H9 (cell line): ENCODE measurements at regions not wholly inside any gene's neighbourhood (a gene's known extent, or its start where the extent isn't known, plus 50 kb on each side); places are given as distances from the start of the nearest gene placed in this dataset.

ENCODE experiments used
- DNase-seq: peaks from one replicate; pipeline ENCODE4 v3.0.0-alpha.2; 2017
- H2AFZ ChIP-seq: one replicate; pipeline ENCODE4 v1.6.1; 2013; ENCODE audit warnings: mild to moderate bottlenecking, low read length, control low read depth, moderate library complexity
- H2AK5ac ChIP-seq: 2 replicates; pipeline ENCODE4 v1.6.1; 2013; ENCODE audit warnings: low read length, control low read depth, mixed read lengths; ENCODE audit not compliant: insufficient read length
- H2BK120ac ChIP-seq: one replicate; pipeline ENCODE4 v1.6.1; 2013; ENCODE audit warnings: low read depth, mild to moderate bottlenecking, low read length, control low read depth, inconsistent platforms; ENCODE audit not compliant: poor library complexity, severe bottlenecking
- H2BK12ac ChIP-seq: 2 replicates; pipeline ENCODE4 v1.6.1; 2013; ENCODE audit warnings: low read length, control low read depth, mixed read lengths, low read depth; ENCODE audit not compliant: insufficient read length
- H2BK15ac ChIP-seq: 2 replicates; pipeline ENCODE4 v1.6.1; 2013; ENCODE audit warnings: low read depth, low read length, control low read depth
- H2BK20ac ChIP-seq: one replicate; pipeline ENCODE4 v1.6.1; 2013; ENCODE audit warnings: low read depth, mild to moderate bottlenecking, low read length, control low read depth, inconsistent platforms; ENCODE audit not compliant: poor library complexity, severe bottlenecking
- H2BK5ac ChIP-seq: 2 replicates; pipeline ENCODE4 v1.6.1; 2013; ENCODE audit warnings: low read length, control low read depth, mixed read lengths; ENCODE audit not compliant: insufficient read length
- H3K14ac ChIP-seq: 2 replicates; pipeline ENCODE4 v1.6.1; 2013; ENCODE audit warnings: low read length, control low read depth; ENCODE audit not compliant: insufficient read depth
- H3K18ac ChIP-seq: 2 replicates; pipeline ENCODE4 v1.6.1; 2013; ENCODE audit warnings: low read depth, mild to moderate bottlenecking, mixed read lengths, low read length, control low read depth; ENCODE audit not compliant: insufficient read length
- H3K23ac ChIP-seq: 2 replicates; pipeline ENCODE4 v1.6.1; 2013; ENCODE audit warnings: low read length, control low read depth, mixed read lengths, low read depth; ENCODE audit not compliant: insufficient read length
- H3K23me2 ChIP-seq: 2 replicates; pipeline ENCODE4 v1.6.1; 2013; ENCODE audit warnings: low read depth, mild to moderate bottlenecking, mixed read lengths, low read length, control low read depth; ENCODE audit not compliant: insufficient read length, poor library complexity, severe bottlenecking
- H3K27ac ChIP-seq: 2 replicates; pipeline ENCODE4 v1.5.1; 2013; ENCODE audit warnings: low read length, control low read depth, mixed read lengths, low read depth; ENCODE audit not compliant: insufficient read length
- H3K27me3 ChIP-seq: 2 replicates; pipeline ENCODE4 v1.6.1; 2013; ENCODE audit warnings: low read length, control low read depth, inconsistent platforms; ENCODE audit not compliant: insufficient read depth
- H3K4ac ChIP-seq: 2 replicates; pipeline ENCODE4 v1.6.1; 2013; ENCODE audit warnings: low read depth, mild to moderate bottlenecking, control low read depth, inconsistent platforms, low read length, moderate library complexity
- H3K4me1 ChIP-seq: 2 replicates; pipeline ENCODE4 v1.6.1; 2013; ENCODE audit warnings: low read length, control low read depth, inconsistent platforms; ENCODE audit not compliant: insufficient read depth
- H3K4me2 ChIP-seq: 2 replicates; pipeline ENCODE4 v1.6.1; 2013; ENCODE audit warnings: low read length, control low read depth, mixed read lengths; ENCODE audit not compliant: insufficient read length, insufficient read depth
- H3K56ac ChIP-seq: 2 replicates; pipeline ENCODE4 v1.6.1; 2013; ENCODE audit warnings: low read depth, mild to moderate bottlenecking, mixed read lengths, low read length, control low read depth; ENCODE audit not compliant: insufficient read length
- H3K79me1 ChIP-seq: 2 replicates; pipeline ENCODE4 v1.6.1; 2013; ENCODE audit warnings: low read depth, mild to moderate bottlenecking, moderate library complexity, low read length, control low read depth, inconsistent platforms; ENCODE audit not compliant: insufficient read depth, poor library complexity, severe bottlenecking
- H3K79me2 ChIP-seq: 2 replicates; pipeline ENCODE4 v1.6.1; 2013; ENCODE audit warnings: low read length, control low read depth, inconsistent platforms; ENCODE audit not compliant: insufficient read depth
- H3K9ac ChIP-seq: 2 replicates; pipeline ENCODE4 v1.6.1; 2013; ENCODE audit warnings: low read length, control low read depth, mixed read lengths; ENCODE audit not compliant: insufficient read length; ENCODE audit errors: extremely low read depth
- H3K9me3 ChIP-seq: one replicate; pipeline ENCODE4 v1.6.1; 2013; ENCODE audit warnings: low read depth, low read length, inconsistent platforms; ENCODE audit not compliant: control insufficient read depth
- H3T11ph ChIP-seq: one replicate; pipeline ENCODE4 v1.6.1; 2013; ENCODE audit warnings: mild to moderate bottlenecking, low read length, control low read depth, inconsistent platforms
- H4K20me1 ChIP-seq: one replicate; pipeline ENCODE4 v1.6.1; 2013; ENCODE audit not compliant: control insufficient read depth, insufficient read length, insufficient read depth
- H4K5ac ChIP-seq: 2 replicates; pipeline ENCODE4 v1.6.1; 2013; ENCODE audit warnings: low read depth, mild to moderate bottlenecking, mixed read lengths, low read length, control low read depth; ENCODE audit not compliant: insufficient read length
- H4K8ac ChIP-seq: replicated peaks from 2 replicates; pipeline ENCODE4 v1.6.1; 2013; ENCODE audit warnings: low read length, control low read depth, mixed read lengths, low read depth; ENCODE audit not compliant: insufficient read length
- H4K91ac ChIP-seq: 2 replicates; pipeline ENCODE4 v1.6.1; 2013; ENCODE audit warnings: low read depth, mild to moderate bottlenecking, moderate library complexity, mixed read lengths, low read length, control low read depth; ENCODE audit not compliant: insufficient read length
- H3K27ac Mint-ChIP-seq, 3 experiments: 2 replicates in 2 of 3; 3 replicates in 1 of 3; pipeline ENCODE4 v1.8.0; 2020 to 2021; ENCODE audit warnings: mixed read lengths in 3 of 3, mild to moderate bottlenecking in 1 of 3, moderate library complexity in 1 of 3
- H3K27me3 Mint-ChIP-seq: 2 replicates; pipeline ENCODE4 v1.8.0; 2021; ENCODE audit warnings: low read depth, mild to moderate bottlenecking, moderate library complexity, mixed read lengths
- H3K36me3 Mint-ChIP-seq, 3 experiments: 2 replicates in 2 of 3; 3 replicates in 1 of 3; pipeline ENCODE4 v1.8.0; 2020 to 2021; ENCODE audit warnings: low read depth in 3 of 3, mixed read lengths in 3 of 3; ENCODE audit not compliant: insufficient read depth in 1 of 3
- H3K4me1 Mint-ChIP-seq, 2 experiments: 2 replicates each; pipeline ENCODE4 v1.8.0; 2020; ENCODE audit warnings: mixed read lengths in 2 of 2
- H3K4me3 Mint-ChIP-seq, 2 experiments: 2 replicates in 1 of 2; 3 replicates in 1 of 2; pipeline ENCODE4 v1.8.0; 2020 to 2021; ENCODE audit warnings: mild to moderate bottlenecking in 2 of 2, mixed read lengths in 2 of 2, moderate library complexity in 1 of 2
- H3K9me3 Mint-ChIP-seq, 2 experiments: 2 replicates in 1 of 2; 3 replicates in 1 of 2; pipeline ENCODE4 v1.8.0; 2020; ENCODE audit warnings: mild to moderate bottlenecking in 2 of 2, mixed read lengths in 2 of 2, moderate library complexity in 1 of 2
- CTCF ChIP-seq: fragments of 200-600 bp; sonication (generic); conservative IDR thresholded peaks from 3 replicates; pipeline ENCODE4 v1.8.0; 2021; ENCODE audit warnings: antibody characterized with exemption, mild to moderate bottlenecking
- WGBS: extraction: QIAGEN DNeasy Blood & Tissue Kit; methylation state at CpG from one replicate; pipeline ENCODE4 v1.1.7; 2013; ENCODE audit warnings: missing lambda C conversion rate, low lambda C conversion rate, mixed read lengths; ENCODE audit not compliant: insufficient read length; ENCODE audit errors: extremely low coverage; 5-methylcytosine and 5-hydroxymethylcytosine counted together

- H3K4me3 Mint-ChIP-seq, result no peak overlapping the region
- H2AK5ac ChIP-seq, result no peak overlapping the region
- no peak for DNase-seq
- H3K27me3 Mint-ChIP-seq, result no peaks in the 10 kb centered on the region; the same call in 1 of the 2 replicates
- H3K4me2 ChIP-seq, result no peak overlapping the region
- no peak overlapping the region for H3K23ac ChIP-seq
- H3K4ac ChIP-seq, result no peak overlapping the region
- no peak for TF ChIP-seq CTCF
- no peak overlapping the region for H2BK12ac ChIP-seq
- no peak overlapping the region for H3K18ac ChIP-seq
- no CpG with 5 or more reads among the region's 1 CpG for WGBS
- H2BK5ac ChIP-seq, result no peak overlapping the region
- no peak overlapping the region for H3K14ac ChIP-seq
- H3K9me3 Mint-ChIP-seq, result peaks cover 0 to 3% of the 10 kb centered on the region in 2 experiments; a peak in 1 of 5 replicates
- H2AFZ ChIP-seq, result no peak overlapping the region
- H4K8ac ChIP-seq, result no peak overlapping the region
- H3T11ph ChIP-seq, result no peak overlapping the region
- no peak overlapping the region for H3K27ac Mint-ChIP-seq
- no peaks in the 10 kb centered on the region for H3K27me3 ChIP-seq
- H4K91ac ChIP-seq, result no peak overlapping the region
- no peak overlapping the region for H2BK20ac ChIP-seq
- no peaks in the 10 kb centered on the region for H3K4me1 ChIP-seq
- peaks cover 0 to 2% of the 10 kb centered on the region in 2 experiments; a peak in 1 of 4 replicates for H3K4me1 Mint-ChIP-seq
- H2BK15ac ChIP-seq, result no peak overlapping the region
- no peaks in the 10 kb centered on the region for H3K9me3 ChIP-seq
- H3K36me3 Mint-ChIP-seq, result no peaks in the 10 kb centered on the region; a peak in 1 of 7 replicates
- H3K56ac ChIP-seq, result no peak overlapping the region
- H3K9ac ChIP-seq, result no peak overlapping the region
- no peak overlapping the region for H4K5ac ChIP-seq
- H3K79me2 ChIP-seq, result no peaks in the 10 kb centered on the region
- no peak overlapping the region for H2BK120ac ChIP-seq
- H3K79me1 ChIP-seq, result no peaks in the 10 kb centered on the region
- no peaks in the 10 kb centered on the region for H4K20me1 ChIP-seq
- no peak overlapping the region for H3K27ac ChIP-seq
- H3K23me2 ChIP-seq, result no peaks in the 10 kb centered on the region
Measured at GRCh38 chr4:99759988-99760387, 56.6 kb upstream of the DAPP1 start.
